BJ (cell line): ENCODE measurements at regions not wholly inside any gene's neighbourhood (a gene's known extent, or its start where the extent isn't known, plus 50 kb on each side); places are given as distances from the start of the nearest gene placed in this dataset. TPM values are rescaled to one million over a fixed set of nuclear protein-coding genes. Genes with fewer than 3 reads are reported as not detected.
A peak's percentile ranks its signal among the peaks of the same experiment; 100 is the strongest.

ENCODE experiments used
- CTCF ChIA-PET: fragments of 350-600 bp; formaldehyde crosslinking; extraction: SDS; loops from one replicate; lab custom pipeline; 2021; ENCODE audit warnings: antibody characterized with exemption, inconsistent platforms; lab: Yijun Ruan, JAX
- POLR2A ChIA-PET: fragments of 300-600 bp; sonication (Branson Sonifier 250); formaldehyde crosslinking; extraction: SDS; loops from one replicate; lab custom pipeline; 2021; ENCODE audit warnings: antibody characterized with exemption; lab: Charles Lee
- DNase-seq: peaks from one replicate; pipeline ENCODE4 v3.0.0-alpha.2; 2011; ENCODE audit warnings: low read depth
- H3K27me3 ChIP-seq: 2 replicates; pipeline ENCODE4 v1.6.0; 2011; ENCODE audit warnings: low read length; ENCODE audit not compliant: control insufficient read depth, insufficient read depth
- H3K36me3 ChIP-seq: 2 replicates; pipeline ENCODE4 v1.5.1; 2011; ENCODE audit warnings: low read length; ENCODE audit not compliant: control insufficient read depth, insufficient read depth
- H3K4me3 ChIP-seq: 2 replicates; pipeline ENCODE4 v1.5.1; 2011; ENCODE audit warnings: low read depth, mild to moderate bottlenecking, control low read depth, low read length
- small RNA-seq: library from RNA; depleted of rRNA; stranded (forward); fragments of <200 nt; gene quantifications from one replicate; pipeline ENCODE3, GENCODE V24; 2012; ENCODE audit warnings: low replicate concordance, low read depth; ENCODE audit not compliant: insufficient read length
- TF ChIP-seq, protein P1 (sequence below): IDR thresholded peaks from 2 replicates; pipeline ENCODE4 v1.5.1; 2011; ENCODE audit warnings: low read depth, mild to moderate bottlenecking, control low read depth, inconsistent platforms, low read length, moderate library complexity; ENCODE audit not compliant: insufficient read depth

DNA sequence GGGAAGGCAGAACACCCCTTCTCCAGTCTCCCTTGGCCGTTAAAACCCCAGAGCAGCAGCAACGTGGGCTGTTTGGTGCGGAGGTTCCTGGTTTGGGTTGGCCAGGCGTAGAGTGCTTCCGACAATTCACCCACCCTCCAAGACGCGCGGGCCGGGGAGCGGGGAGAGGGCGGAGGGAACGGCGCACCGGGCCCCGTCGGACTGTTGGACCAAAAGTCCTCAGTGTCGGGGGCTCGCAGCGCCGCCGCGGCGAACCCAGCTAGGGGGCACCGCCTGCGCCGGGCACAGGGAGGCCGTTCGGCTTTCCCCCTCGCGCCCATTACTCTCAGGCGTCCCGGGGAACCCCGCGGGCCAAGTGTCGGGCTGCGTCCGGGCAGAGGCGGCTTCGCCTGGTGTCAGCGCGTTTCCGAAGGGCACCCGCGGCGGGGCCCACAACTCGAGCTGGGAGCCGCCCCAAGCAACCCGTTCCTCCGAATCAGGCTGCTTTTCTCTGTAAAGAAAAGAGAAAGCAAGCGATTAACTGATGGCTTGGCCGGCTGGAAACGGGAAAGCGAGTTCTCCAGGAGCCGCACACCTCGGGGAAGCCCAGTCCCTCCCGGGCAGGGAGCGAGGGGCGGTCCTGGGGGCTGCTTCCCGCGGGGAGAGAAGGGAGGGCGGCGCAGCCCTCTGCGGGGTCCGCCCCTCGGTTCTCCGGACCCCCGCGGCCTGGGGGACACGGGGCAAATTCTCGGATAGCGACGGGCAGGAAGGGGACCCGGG lies 145.5 kb downstream of the ERCC6L2 start:
- ChIA-PET POLR2A (no interaction called here), CTCF (interaction anchor here (0.8 kb wide), 1 partner anchor 21 kb away, joined by 3 read pairs; no protein-coding TSS in a partner anchor)
- Histone ChIP-seq H3K4me3 (peak overlapping the region; percentile 48), H3K36me3 (no peaks in the 10 kb centered on the region), H3K27me3 (peaks cover 29% of the 10 kb centered on the region)
- TF ChIP-seq, protein P1, sequence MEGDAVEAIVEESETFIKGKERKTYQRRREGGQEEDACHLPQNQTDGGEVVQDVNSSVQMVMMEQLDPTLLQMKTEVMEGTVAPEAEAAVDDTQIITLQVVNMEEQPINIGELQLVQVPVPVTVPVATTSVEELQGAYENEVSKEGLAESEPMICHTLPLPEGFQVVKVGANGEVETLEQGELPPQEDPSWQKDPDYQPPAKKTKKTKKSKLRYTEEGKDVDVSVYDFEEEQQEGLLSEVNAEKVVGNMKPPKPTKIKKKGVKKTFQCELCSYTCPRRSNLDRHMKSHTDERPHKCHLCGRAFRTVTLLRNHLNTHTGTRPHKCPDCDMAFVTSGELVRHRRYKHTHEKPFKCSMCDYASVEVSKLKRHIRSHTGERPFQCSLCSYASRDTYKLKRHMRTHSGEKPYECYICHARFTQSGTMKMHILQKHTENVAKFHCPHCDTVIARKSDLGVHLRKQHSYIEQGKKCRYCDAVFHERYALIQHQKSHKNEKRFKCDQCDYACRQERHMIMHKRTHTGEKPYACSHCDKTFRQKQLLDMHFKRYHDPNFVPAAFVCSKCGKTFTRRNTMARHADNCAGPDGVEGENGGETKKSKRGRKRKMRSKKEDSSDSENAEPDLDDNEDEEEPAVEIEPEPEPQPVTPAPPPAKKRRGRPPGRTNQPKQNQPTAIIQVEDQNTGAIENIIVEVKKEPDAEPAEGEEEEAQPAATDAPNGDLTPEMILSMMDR: no peak
- DNase-seq: no peak

DNA sequence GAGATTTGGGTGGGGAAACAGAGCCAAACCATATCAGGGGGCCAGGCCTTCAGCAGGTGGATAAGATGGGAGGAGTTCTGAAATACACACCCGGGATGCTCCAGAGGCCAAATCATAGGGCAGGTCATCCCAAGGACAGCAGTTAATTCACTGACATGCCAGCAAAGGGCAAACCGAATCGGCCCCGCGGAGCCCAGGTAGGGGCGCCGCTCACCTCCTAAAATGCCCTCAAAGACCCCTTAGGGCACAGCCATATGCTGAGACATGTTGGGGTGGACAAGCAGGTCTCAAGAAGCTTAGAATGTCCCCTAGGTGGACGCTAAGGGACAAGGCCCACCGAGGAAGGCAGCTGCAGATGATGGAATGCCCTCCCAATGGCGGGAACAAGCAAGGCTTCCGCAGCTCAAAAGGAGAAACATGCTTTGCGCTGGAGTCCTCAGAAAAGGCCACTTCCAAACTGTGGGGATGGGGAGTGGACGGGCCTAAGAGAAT lies 144.9 kb downstream of the ERCC6L2 start:
- TF ChIP-seq, protein P1: no peak
- Histone ChIP-seq H3K27me3 (peaks cover 27% of the 10 kb centered on the region), H3K36me3 (no peaks in the 10 kb centered on the region), H3K4me3 (peak overlapping the region; percentile 48; the same call in 1 of the 2 replicates)
- CTCF ChIA-PET: interaction anchor here (0.8 kb wide), 1 partner anchor 22 kb away, joined by 3 read pairs; no protein-coding TSS in a partner anchor
- no peak for DNase-seq
- POLR2A ChIA-PET: no interaction called here

Small RNAs in the stretch of these regions (small RNA-seq; reads per million reads assigned to genes)
- not detected for gene RF00019
